B cell (primary cell): ENCODE measurements at regions not wholly inside any gene's neighbourhood (a gene's known extent, or its start where the extent isn't known, plus 50 kb on each side); places are given as distances from the start of the nearest gene placed in this dataset.

Experiments used
- CTCF ChIP-seq: fragments of 200-600 bp; IDR thresholded peaks from one replicate; pipeline ENCODE4 v1.8.0; 2022; ENCODE audit warnings: antibody characterized with exemption, mild to moderate bottlenecking
- EZH2 ChIP-seq: IDR thresholded peaks from 2 replicates; pipeline ENCODE4 v1.6.1; 2012; ENCODE audit warnings: borderline replicate concordance, low read depth, mild to moderate bottlenecking, moderate library complexity, low read length; ENCODE audit not compliant: insufficient read depth, poor library complexity, severe bottlenecking

DNA sequence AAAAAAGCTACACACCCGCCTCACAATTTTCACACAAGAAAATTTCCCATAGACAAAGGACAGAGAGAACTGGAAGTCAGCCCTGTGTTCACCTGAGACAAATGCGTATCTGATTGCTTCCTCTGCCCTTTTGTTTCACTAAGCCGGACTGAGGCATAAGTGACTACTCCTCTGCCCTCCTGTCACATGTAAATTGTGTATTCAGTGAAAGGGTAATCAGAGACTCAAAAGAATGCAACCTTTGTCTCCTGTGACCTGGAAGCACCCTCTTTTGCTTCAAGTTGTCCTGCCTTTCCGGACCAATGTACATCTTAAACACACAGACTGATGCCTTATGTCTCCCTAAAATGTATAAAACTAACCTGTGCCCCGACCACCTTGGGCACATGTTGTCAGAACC is 483.8 kb upstream of the EYS start:
- no peak for TF ChIP-seq CTCF
- TF ChIP-seq EZH2: no peak
